VCaP (cell line): ENCODE measurements at regions not wholly inside any gene's neighbourhood (a gene's known extent, or its start where the extent isn't known, plus 50 kb on each side); places are given as distances from the start of the nearest gene placed in this dataset.

Source experiments
- H3K27ac ChIP-seq: fragments of 450-650 bp; 2 replicates; pipeline ENCODE4 v1.5.1; 2017
- CTCF ChIP-seq: fragments of 450-650 bp; conservative IDR thresholded peaks from 2 replicates; pipeline ENCODE4 v1.5.1; 2017; ENCODE audit warnings: mild to moderate bottlenecking, moderate library complexity

GRCh38 chr4:15253349-15253748 is 174.5 kb upstream of the C1QTNF7 start:
- TF ChIP-seq CTCF = no peak

DNA sequence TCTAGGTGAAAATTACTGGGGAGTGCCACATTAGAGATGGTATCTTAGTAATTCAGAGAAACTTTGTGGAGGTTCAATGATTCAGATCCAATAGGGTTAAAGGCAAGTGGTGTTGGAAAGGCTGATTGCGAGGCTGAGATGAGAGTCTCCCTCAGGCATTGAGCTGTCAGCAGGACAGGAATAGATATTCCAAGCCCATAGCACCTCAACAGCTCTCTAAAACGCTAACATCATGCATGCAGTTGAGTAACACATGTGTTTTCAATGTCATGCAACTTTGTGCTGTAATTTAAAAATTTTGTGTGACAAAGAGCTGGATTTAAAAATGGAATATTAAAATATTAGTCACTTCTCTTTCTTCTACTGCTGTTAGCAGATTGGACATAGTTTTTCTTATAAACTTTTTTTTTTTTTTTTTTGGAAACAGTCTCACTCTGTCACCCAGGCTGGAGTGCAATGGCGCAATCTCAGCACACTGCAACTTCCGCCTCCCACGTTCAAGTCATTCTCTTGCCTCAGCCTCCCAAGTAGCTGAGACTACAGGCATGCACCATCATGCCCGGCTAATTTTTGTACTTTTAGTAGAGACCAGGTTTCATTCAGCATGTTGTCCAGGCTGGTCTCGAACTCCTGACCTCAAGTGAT is 173.5 kb upstream of the C1QTNF7 start:
- H3K27ac ChIP-seq = no peak overlapping the region
- no peak for TF ChIP-seq CTCF

More at GRCh38 chr4:15253349-15253748, 174.5 kb upstream of the C1QTNF7 start:
- no peak overlapping the region for H3K27ac ChIP-seq

DNA sequence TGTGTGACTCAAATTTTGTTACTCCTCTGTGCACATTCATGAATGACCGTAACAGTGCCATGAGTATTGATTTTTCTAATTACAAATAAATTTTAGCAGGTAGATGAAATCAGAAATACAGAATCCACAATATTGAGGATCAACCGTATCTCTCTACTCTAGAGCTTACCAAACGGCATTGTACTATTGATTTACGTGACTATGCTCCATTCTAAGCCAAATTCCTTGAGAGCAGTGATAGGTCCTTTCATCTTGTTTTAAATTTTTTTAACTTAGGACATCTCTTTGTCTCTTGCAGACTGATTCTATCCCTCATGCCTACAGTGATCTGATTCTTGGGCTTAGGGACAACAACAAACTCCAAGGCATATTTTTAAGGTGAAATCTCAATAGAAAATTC is 172.3 kb upstream of the C1QTNF7 start:
- no peak for TF ChIP-seq CTCF
- no peak overlapping the region for H3K27ac ChIP-seq

DNA sequence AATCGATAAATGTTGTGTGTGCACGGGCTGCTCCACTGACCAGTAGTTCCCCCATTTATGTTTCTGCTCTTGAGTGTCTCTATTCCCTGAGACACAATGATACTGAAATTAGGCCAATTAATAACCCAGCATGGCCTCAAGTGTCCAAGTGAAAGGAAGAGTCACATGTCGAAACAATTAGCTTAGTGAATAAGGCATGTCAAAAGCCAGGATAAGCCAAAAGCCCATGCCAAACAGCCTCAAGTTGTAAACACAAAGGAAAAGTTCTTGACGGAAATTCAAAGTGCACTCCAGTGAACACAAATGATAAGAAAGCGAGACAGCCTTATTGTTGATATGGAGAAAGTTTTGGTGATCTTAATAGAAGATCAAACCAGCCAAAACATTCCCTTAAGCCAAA is 167.1 kb upstream of the C1QTNF7 start:
- H3K27ac ChIP-seq = no peak overlapping the region
- TF ChIP-seq CTCF = no peak

DNA sequence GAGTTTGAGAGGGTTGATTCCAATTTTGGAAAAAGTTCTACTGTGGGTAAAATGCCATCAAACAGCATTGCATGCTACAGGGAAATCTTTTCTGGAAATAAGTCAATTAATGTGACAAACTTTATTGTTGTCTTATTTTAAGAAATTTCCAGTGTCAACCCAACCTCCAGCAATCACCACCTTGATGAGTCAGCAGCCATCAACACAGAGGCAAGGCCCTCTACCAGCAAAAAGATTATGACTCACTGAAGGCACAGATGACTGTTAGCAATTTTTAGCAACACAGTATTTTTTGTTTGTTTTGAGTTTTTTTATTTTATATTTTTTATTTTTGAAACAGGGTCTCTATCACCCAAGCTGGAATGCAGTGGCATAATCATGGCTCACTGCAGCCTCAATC is 165.4 kb upstream of the C1QTNF7 start:
- no peak for TF ChIP-seq CTCF
- no peak overlapping the region for H3K27ac ChIP-seq

- TF ChIP-seq CTCF = no peak
- H3K27ac ChIP-seq = no peak overlapping the region
Observed at GRCh38 chr4:15270201-15270600, 157.6 kb upstream of the C1QTNF7 start.

GRCh38 chr4:15286041-15286440 is 141.8 kb upstream of the C1QTNF7 start:
- no peak for TF ChIP-seq CTCF
- no peak overlapping the region for H3K27ac ChIP-seq
